ENCODE measurements at regions not wholly inside any gene's neighbourhood (a gene's known extent, or its start where the extent isn't known, plus 50 kb on each side); places are given as distances from the start of the nearest gene placed in this dataset.

DNA sequence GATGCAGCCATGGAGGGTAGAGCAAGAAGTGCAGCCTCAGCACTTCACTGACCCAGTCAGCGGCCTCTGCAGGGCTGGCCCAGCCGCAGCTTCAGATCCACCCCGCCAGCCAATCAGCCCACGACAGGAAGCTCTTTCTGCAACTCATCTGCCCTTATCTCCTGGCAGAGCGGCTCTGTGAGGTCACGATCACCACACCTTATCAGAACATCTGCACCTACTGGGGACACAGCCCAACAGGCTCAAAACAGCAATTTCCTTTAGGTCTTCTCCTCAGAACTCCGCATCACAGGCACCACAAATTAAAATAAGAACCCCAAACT, 287.3 kb downstream of the BCL11B start:
- H2BK15ac ChIP-seq (ENCODE audit: low read depth, low read length): no peak overlapping the region
- no peak overlapping the region for H3K18ac ChIP-seq (ENCODE audit: low read depth, low read length)
- H4K91ac ChIP-seq (ENCODE audit: insufficient read depth, low read depth, low read length): no peak overlapping the region
- no peak overlapping the region for H3K9ac ChIP-seq (ENCODE audit: low read depth, low read length)
- in situ Hi-C loops (cut with MboI; ENCODE audit: low sequenced_read_pairs): no loop called here
- no peak overlapping the region for H2BK20ac ChIP-seq (ENCODE audit: low read depth, low read length)
- TF ChIP-seq ELK1 (IDR thresholded peaks at IDR 0.05; ENCODE audit: borderline replicate concordance, low read depth, low read length) (no peak), MXI1 (IDR thresholded peaks at IDR 0.05; ENCODE audit: borderline replicate concordance, low read depth, low read length) (no peak), RAD21 (IDR thresholded peaks at IDR 0.05; ENCODE audit: low read length) (no peak), FOS (IDR thresholded peaks at IDR 0.05; ENCODE audit: low read depth, low read length) (no peak), POLR2A (IDR thresholded peaks at IDR 0.05; ENCODE audit: low read depth, low read length) (no peak), BHLHE40 (IDR thresholded peaks at IDR 0.05; ENCODE audit: low read depth, low read length) (no peak), RCOR1 (IDR thresholded peaks at IDR 0.05; ENCODE audit: insufficient replicate concordance, low read length) (no peak), CEBPB (IDR thresholded peaks at IDR 0.05; ENCODE audit: low read depth, low read length) (no peak), NFE2L2 (IDR thresholded peaks at IDR 0.05; ENCODE audit: low read depth, low read length) (no peak), CHD1 (IDR thresholded peaks at IDR 0.05; ENCODE audit: low read depth, low read length) (no peak), RFX5 (IDR thresholded peaks at IDR 0.05; ENCODE audit: low read depth, low read length) (no peak), MAZ (IDR thresholded peaks at IDR 0.05; ENCODE audit: borderline replicate concordance, low read depth, low read length) (no peak)
- TF ChIP-seq, protein P1, sequence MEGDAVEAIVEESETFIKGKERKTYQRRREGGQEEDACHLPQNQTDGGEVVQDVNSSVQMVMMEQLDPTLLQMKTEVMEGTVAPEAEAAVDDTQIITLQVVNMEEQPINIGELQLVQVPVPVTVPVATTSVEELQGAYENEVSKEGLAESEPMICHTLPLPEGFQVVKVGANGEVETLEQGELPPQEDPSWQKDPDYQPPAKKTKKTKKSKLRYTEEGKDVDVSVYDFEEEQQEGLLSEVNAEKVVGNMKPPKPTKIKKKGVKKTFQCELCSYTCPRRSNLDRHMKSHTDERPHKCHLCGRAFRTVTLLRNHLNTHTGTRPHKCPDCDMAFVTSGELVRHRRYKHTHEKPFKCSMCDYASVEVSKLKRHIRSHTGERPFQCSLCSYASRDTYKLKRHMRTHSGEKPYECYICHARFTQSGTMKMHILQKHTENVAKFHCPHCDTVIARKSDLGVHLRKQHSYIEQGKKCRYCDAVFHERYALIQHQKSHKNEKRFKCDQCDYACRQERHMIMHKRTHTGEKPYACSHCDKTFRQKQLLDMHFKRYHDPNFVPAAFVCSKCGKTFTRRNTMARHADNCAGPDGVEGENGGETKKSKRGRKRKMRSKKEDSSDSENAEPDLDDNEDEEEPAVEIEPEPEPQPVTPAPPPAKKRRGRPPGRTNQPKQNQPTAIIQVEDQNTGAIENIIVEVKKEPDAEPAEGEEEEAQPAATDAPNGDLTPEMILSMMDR (conservative IDR thresholded peaks at IDR 0.05; ENCODE audit: low read depth, low read length): no peak
- TF ChIP-seq, protein P2, sequence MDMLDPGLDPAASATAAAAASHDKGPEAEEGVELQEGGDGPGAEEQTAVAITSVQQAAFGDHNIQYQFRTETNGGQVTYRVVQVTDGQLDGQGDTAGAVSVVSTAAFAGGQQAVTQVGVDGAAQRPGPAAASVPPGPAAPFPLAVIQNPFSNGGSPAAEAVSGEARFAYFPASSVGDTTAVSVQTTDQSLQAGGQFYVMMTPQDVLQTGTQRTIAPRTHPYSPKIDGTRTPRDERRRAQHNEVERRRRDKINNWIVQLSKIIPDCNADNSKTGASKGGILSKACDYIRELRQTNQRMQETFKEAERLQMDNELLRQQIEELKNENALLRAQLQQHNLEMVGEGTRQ (IDR thresholded peaks at IDR 0.05; ENCODE audit: low read depth, low read length): no peak
- ATAC-seq (ENCODE audit: low read depth) (no peak), DNase-seq (no peak)
- no TSS peak for BruUV-seq (replicated peaks)
- H3K27ac ChIP-seq (ENCODE audit: insufficient read depth, low read length): no peak overlapping the region
- ChIA-PET POLR2A (ENCODE audit: unreplicated experiment) (no interaction called here), CTCF (no interaction called here)
- no peak overlapping the region for H4K8ac ChIP-seq (ENCODE audit: low read depth in 2 of 2, low read length in 2 of 2)
- H3K9me3 ChIP-seq (ENCODE audit: control insufficient read depth, insufficient read depth, low read length): peaks cover 15% of the 10 kb centered on the region; the same call in 1 of the 2 replicates
- no peaks in the 10 kb centered on the region for H3K79me1 ChIP-seq (ENCODE audit: low read depth in 1 of 2, low read length in 2 of 2)
- H4K5ac ChIP-seq (ENCODE audit: low read depth, low read length): no peak overlapping the region
- no peak overlapping the region for H3K4me3 ChIP-seq (ENCODE audit: insufficient read depth, low read depth, low read length)
- no peaks in the 10 kb centered on the region for H3K4me1 ChIP-seq (ENCODE audit: control insufficient read depth, insufficient read depth, low read length)
- H3K36me3 ChIP-seq (ENCODE audit: control insufficient read depth, insufficient read depth, low read length): no peaks in the 10 kb centered on the region
- intact Hi-C loops (cut with micrococcal nuclease): no loop called here
- no peak overlapping the region for H3K23ac ChIP-seq (ENCODE audit: low read depth, low read length)
- H3K27me3 ChIP-seq (ENCODE audit: control insufficient read depth, insufficient read depth, low read length): no peaks in the 10 kb centered on the region
- H2AK5ac ChIP-seq (ENCODE audit: low read depth, low read length): no peak overlapping the region
- H3K4me2 ChIP-seq (ENCODE audit: low read depth, low read length): no peak overlapping the region
- no peak overlapping the region for H3K56ac ChIP-seq (ENCODE audit: extremely low read depth, insufficient read depth, low read length)
- dilution Hi-C loops (cut with HindIII; ENCODE audit: low sequenced_read_pairs, unreplicated experiment): no loop called here
- no peak overlapping the region for H3K4ac ChIP-seq (ENCODE audit: low read depth, low read length)
- no peak overlapping the region for H2AFZ ChIP-seq (replicated peaks; ENCODE audit: low read length, poor library complexity)
- 60% methylated on average over 2 of the region's 7 CpGs; no CpG with 5 or more reads in 1 of the 2 experiments for WGBS, 2 experiments (ENCODE audit: extremely low coverage in 2 of 2, insufficient read length in 1 of 2)
- no peak overlapping the region for H3K14ac ChIP-seq (replicated peaks; ENCODE audit: low read depth, low read length)
- no peak overlapping the region for H2BK5ac ChIP-seq (ENCODE audit: low read depth, low read length, poor library complexity, severe bottlenecking)
- H4K20me1 ChIP-seq (ENCODE audit: insufficient read depth, low read length): no peaks in the 10 kb centered on the region
- H2BK120ac ChIP-seq (ENCODE audit: low read depth, low read length): no peak overlapping the region
- H3K9me1 ChIP-seq (ENCODE audit: insufficient read depth, low read length): no peaks in the 10 kb centered on the region
- no peak overlapping the region for H2AK9ac ChIP-seq (replicated peaks; ENCODE audit: low read depth, low read length, poor library complexity)

All from IMR-90 (cell line).